ENCODE measurements at regions not wholly inside any gene's neighbourhood (a gene's known extent, or its start where the extent isn't known, plus 50 kb on each side); places are given as distances from the start of the nearest gene placed in this dataset.
"Not testable (repeated sequence)": the region's sequence is repeated elsewhere in the genome, so short reads cannot be mapped to it uniquely, and the experiment has no call there.

- DNase-seq: no peak
These were observed 331.2 kb downstream of the PAPSS1 start for GRCh38 chr4:107388736-107389274.

- DNase-seq: no peak
These were observed 339.1 kb downstream of the PAPSS1 start for GRCh38 chr4:107380836-107381438.

GRCh38 chr4:107380190-107380589, 339.8 kb downstream of the PAPSS1 start:
- DNase-seq: peak; percentile 41

- DNase-seq: peak; percentile 73
These were observed 340.8 kb downstream of the PAPSS1 start for GRCh38 chr4:107379054-107379869.

GRCh38 chr4:107376293-107376692, 340.2 kb upstream of the DKK2 start:
- no peak for DNase-seq

GRCh38 chr4:107366900-107367299, 330.8 kb upstream of the DKK2 start:
- no peak for DNase-seq

GRCh38 chr4:107366016-107366735, 330.1 kb upstream of the DKK2 start:
- peak; percentile 16 for DNase-seq

- no peak for DNase-seq
These were observed 327.0 kb upstream of the DKK2 start for GRCh38 chr4:107363125-107363524.

- DNase-seq: no peak
These were observed 323.1 kb upstream of the DKK2 start for GRCh38 chr4:107359208-107359607.

GRCh38 chr4:107354304-107354703, 318.2 kb upstream of the DKK2 start:
- not testable (repeated sequence) for DNase-seq

- DNase-seq: no peak
These were observed 315.1 kb upstream of the DKK2 start for GRCh38 chr4:107351196-107351595.

- no peak for DNase-seq
These were observed 313.6 kb upstream of the DKK2 start for GRCh38 chr4:107349732-107350131.

GRCh38 chr4:107349266-107349665, 313.2 kb upstream of the DKK2 start:
- peak; percentile 89 for DNase-seq

GRCh38 chr4:107348188-107349050, 312.3 kb upstream of the DKK2 start:
- DNase-seq: no peak

- no peak for DNase-seq
These were observed 297.4 kb upstream of the DKK2 start for GRCh38 chr4:107333518-107333917.

GRCh38 chr4:107332656-107333055, 296.5 kb upstream of the DKK2 start:
- not testable (repeated sequence) for DNase-seq

GRCh38 chr4:107330916-107331315, 294.8 kb upstream of the DKK2 start:
- DNase-seq: no peak

GRCh38 chr4:107319386-107319785, 283.3 kb upstream of the DKK2 start:
- DNase-seq: no peak

- DNase-seq: peak; percentile 88
These were observed 282.0 kb upstream of the DKK2 start for GRCh38 chr4:107318078-107318477.

- DNase-seq: peak; percentile 71
These were observed 281.5 kb upstream of the DKK2 start for GRCh38 chr4:107317611-107318010.

- no peak for DNase-seq
These were observed 279.5 kb upstream of the DKK2 start for GRCh38 chr4:107315584-107315983.

- DNase-seq: no peak
These were observed 278.0 kb upstream of the DKK2 start for GRCh38 chr4:107314156-107314555.

GRCh38 chr4:107312366-107312765, 276.3 kb upstream of the DKK2 start:
- peak; percentile 45 for DNase-seq
